SJCRH30 (cell line): ENCODE measurements at regions not wholly inside any gene's neighbourhood (a gene's known extent, or its start where the extent isn't known, plus 50 kb on each side); places are given as distances from the start of the nearest gene placed in this dataset.

Experiments used
- DNase-seq, 2 experiments: peaks; one replicate each; pipeline ENCODE4 v3.0.0-alpha.2; 2015 to 2020
- H3K27ac ChIP-seq: fragments of 250-450 bp; sonication (Bioruptor Pico); 2 replicates; pipeline ENCODE4 v1.5.1; 2020; ENCODE audit warnings: mild to moderate bottlenecking, moderate library complexity
- H3K27me3 ChIP-seq: fragments of 250-450 bp; sonication (Bioruptor Pico); 2 replicates; pipeline ENCODE4 v1.5.1; 2020; ENCODE audit warnings: mild to moderate bottlenecking, moderate library complexity
- H3K36me3 ChIP-seq: fragments of 250-450 bp; sonication (Bioruptor Pico); 2 replicates; pipeline ENCODE4 v1.5.1; 2020; ENCODE audit warnings: mild to moderate bottlenecking, moderate library complexity
- H3K4me1 ChIP-seq: fragments of 250-450 bp; sonication (Bioruptor Pico); 2 replicates; pipeline ENCODE4 v1.5.1; 2020; ENCODE audit warnings: mild to moderate bottlenecking, moderate library complexity
- H3K4me3 ChIP-seq: fragments of 250-450 bp; sonication (Bioruptor Pico); 2 replicates; pipeline ENCODE4 v1.5.1; 2020; ENCODE audit warnings: mild to moderate bottlenecking, moderate library complexity
- H3K9me3 ChIP-seq: fragments of 250-450 bp; sonication (Bioruptor Pico); replicated peaks from 2 replicates; pipeline ENCODE4 v1.5.1; 2020; ENCODE audit warnings: mild to moderate bottlenecking, moderate library complexity

GRCh38 chr9:121581786-121582600 lies 69.4 kb upstream of the DAB2IP start:
- Histone ChIP-seq H3K4me3 (peak overlapping the region; percentile 29), H3K27ac (no peak overlapping the region), H3K4me1 (peaks cover 15% of the 10 kb centered on the region), H3K27me3 (peaks cover 21% of the 10 kb centered on the region), H3K36me3 (no peaks in the 10 kb centered on the region), H3K9me3 (no peaks in the 10 kb centered on the region)
- DNase-seq = peak; percentile 43 to 65

- Histone ChIP-seq H3K27ac (no peak overlapping the region), H3K4me1 (peaks cover 15% of the 10 kb centered on the region), H3K27me3 (peaks cover 18% of the 10 kb centered on the region), H3K36me3 (no peaks in the 10 kb centered on the region), H3K4me3 (no peak overlapping the region), H3K9me3 (no peaks in the 10 kb centered on the region)
- peak; percentile 24 to 68 for DNase-seq
Measured at GRCh38 chr9:121582641-121583040, 68.8 kb upstream of the DAB2IP start.

- peaks cover 15% of the 10 kb centered on the region for H3K4me1 ChIP-seq
- peaks cover 23% of the 10 kb centered on the region for H3K27me3 ChIP-seq
- no peak overlapping the region for H3K27ac ChIP-seq
- no peaks in the 10 kb centered on the region for H3K36me3 ChIP-seq
- no peaks in the 10 kb centered on the region for H3K9me3 ChIP-seq
- no peak for DNase-seq
- H3K4me3 ChIP-seq = no peak overlapping the region
Measured at GRCh38 chr9:121584421-121584820, 67.0 kb upstream of the DAB2IP start.

- H3K9me3 ChIP-seq = no peaks in the 10 kb centered on the region
- peaks cover 14% of the 10 kb centered on the region for H3K27me3 ChIP-seq
- DNase-seq = no peak
- no peaks in the 10 kb centered on the region for H3K36me3 ChIP-seq
- no peaks in the 10 kb centered on the region for H3K4me1 ChIP-seq
- H3K4me3 ChIP-seq = no peak overlapping the region
- no peak overlapping the region for H3K27ac ChIP-seq
Measured at GRCh38 chr9:121587863-121588262, 63.6 kb upstream of the DAB2IP start.

- H3K27ac ChIP-seq = no peak overlapping the region
- peak in 1 of 2 experiments; percentile 54 for DNase-seq
- no peaks in the 10 kb centered on the region for H3K9me3 ChIP-seq
- H3K27me3 ChIP-seq = peaks cover 14% of the 10 kb centered on the region
- no peaks in the 10 kb centered on the region for H3K4me1 ChIP-seq
- H3K36me3 ChIP-seq = no peaks in the 10 kb centered on the region
- H3K4me3 ChIP-seq = no peak overlapping the region
Measured at GRCh38 chr9:121589986-121590385, 61.4 kb upstream of the DAB2IP start.

GRCh38 chr9:121592265-121592664 lies 59.2 kb upstream of the DAB2IP start:
- Histone ChIP-seq H3K27ac (no peak overlapping the region), H3K36me3 (no peaks in the 10 kb centered on the region), H3K4me1 (no peaks in the 10 kb centered on the region; the same call in 1 of the 2 replicates), H3K9me3 (peaks cover 9% of the 10 kb centered on the region; the same call in 1 of the 2 replicates), H3K4me3 (no peak overlapping the region), H3K27me3 (peaks cover 5% of the 10 kb centered on the region; the same call in 1 of the 2 replicates)
- no peak for DNase-seq

- no peaks in the 10 kb centered on the region for H3K36me3 ChIP-seq
- peaks cover 12% of the 10 kb centered on the region; the same call in 1 of the 2 replicates for H3K9me3 ChIP-seq
- H3K4me1 ChIP-seq = peaks cover 6% of the 10 kb centered on the region
- H3K4me3 ChIP-seq = no peak overlapping the region
- H3K27ac ChIP-seq = no peak overlapping the region
- H3K27me3 ChIP-seq = peaks cover 5% of the 10 kb centered on the region; the same call in 1 of the 2 replicates
- no peak for DNase-seq
Measured at GRCh38 chr9:121593066-121593465, 58.4 kb upstream of the DAB2IP start.

GRCh38 chr9:121596515-121596914 lies 54.9 kb upstream of the DAB2IP start:
- Histone ChIP-seq H3K27ac (no peak overlapping the region), H3K27me3 (no peaks in the 10 kb centered on the region), H3K4me1 (peaks cover 9% of the 10 kb centered on the region), H3K4me3 (no peak overlapping the region), H3K36me3 (no peaks in the 10 kb centered on the region), H3K9me3 (peaks cover 12% of the 10 kb centered on the region; the same call in 1 of the 2 replicates)
- no peak for DNase-seq

GRCh38 chr9:121597698-121598166 lies 53.7 kb upstream of the DAB2IP start:
- Histone ChIP-seq H3K27me3 (no peaks in the 10 kb centered on the region), H3K4me1 (peaks cover 9% of the 10 kb centered on the region), H3K9me3 (peaks cover 12% of the 10 kb centered on the region; the same call in 1 of the 2 replicates), H3K27ac (peak overlapping the region; percentile 38; the same call in 1 of the 2 replicates), H3K4me3 (peak overlapping the region; percentile 75), H3K36me3 (no peaks in the 10 kb centered on the region)
- no peak for DNase-seq

- peaks cover 12% of the 10 kb centered on the region; the same call in 1 of the 2 replicates for H3K9me3 ChIP-seq
- DNase-seq = peak; percentile 96
Measured at GRCh38 chr9:121598167-121598964, 53.1 kb upstream of the DAB2IP start.

GRCh38 chr9:121598965-121599871 lies 52.2 kb upstream of the DAB2IP start:
- peak overlapping the region; percentile 75 for H3K4me3 ChIP-seq
- H3K27ac ChIP-seq = peak overlapping the region; percentile 38
- no peaks in the 10 kb centered on the region for H3K36me3 ChIP-seq
- H3K27me3 ChIP-seq = no peaks in the 10 kb centered on the region
- peaks cover 12% of the 10 kb centered on the region; the same call in 1 of the 2 replicates for H3K9me3 ChIP-seq
- DNase-seq = peak; percentile 89 to 91
- H3K4me1 ChIP-seq = peaks cover 15% of the 10 kb centered on the region

More at GRCh38 chr9:121598167-121598964, 53.1 kb upstream of the DAB2IP start:
- Histone ChIP-seq H3K27ac (peak overlapping the region; percentile 38), H3K4me3 (peak overlapping the region; percentile 75), H3K36me3 (no peaks in the 10 kb centered on the region), H3K4me1 (peaks cover 9% of the 10 kb centered on the region), H3K27me3 (no peaks in the 10 kb centered on the region)

GRCh38 chr9:121599872-121600585 lies 51.4 kb upstream of the DAB2IP start:
- Histone ChIP-seq H3K9me3 (peaks cover 12% of the 10 kb centered on the region; the same call in 1 of the 2 replicates), H3K4me3 (peak overlapping the region; percentile 75), H3K4me1 (peaks cover 20% of the 10 kb centered on the region), H3K27me3 (no peaks in the 10 kb centered on the region), H3K36me3 (no peaks in the 10 kb centered on the region), H3K27ac (no peak overlapping the region)
- DNase-seq = peak; percentile 29 to 52

GRCh38 chr9:121601194-121601593 lies 50.2 kb upstream of the DAB2IP start:
- no peak for DNase-seq
- no peak overlapping the region for H3K27ac ChIP-seq
- H3K36me3 ChIP-seq = no peaks in the 10 kb centered on the region
- peaks cover 20% of the 10 kb centered on the region for H3K4me1 ChIP-seq
- H3K27me3 ChIP-seq = no peaks in the 10 kb centered on the region
- peaks cover 12% of the 10 kb centered on the region; the same call in 1 of the 2 replicates for H3K9me3 ChIP-seq
- no peak overlapping the region for H3K4me3 ChIP-seq
